ENCODE measurements at regions not wholly inside any gene's neighbourhood (a gene's known extent, or its start where the extent isn't known, plus 50 kb on each side); places are given as distances from the start of the nearest gene placed in this dataset.

GRCh38 chr10:124329362-124329761, 89.4 kb downstream of the OAT start:
- POLR2A ChIA-PET: interaction anchor here (1.6 kb wide), 1 partner anchor 28 kb away, joined by 4 read pairs; no protein-coding TSS in a partner anchor
- Histone ChIP-seq H4K20me1 (ENCODE audit: insufficient read depth, low read length) (no peaks in the 10 kb centered on the region), H3K4me2 (ENCODE audit: low read length) (no peak overlapping the region), H3K4me3 (ENCODE audit: low read depth, low read length, poor library complexity, severe bottlenecking) (no peak overlapping the region), H3K27ac (ENCODE audit: low read depth, low read length, poor library complexity, severe bottlenecking) (no peak overlapping the region), H3K36me3 (ENCODE audit: insufficient read depth, low read length) (no peaks in the 10 kb centered on the region), H3K79me2 (ENCODE audit: insufficient read depth, low read depth, low read length) (no peaks in the 10 kb centered on the region), H3K9me3 (ENCODE audit: low read length) (0 out of 2 replicates have a peak, but pooled peaks cover 6% of the 10 kb centered on the region), H3K4me1 (ENCODE audit: insufficient read depth, low read length, poor library complexity, severe bottlenecking) (no peaks in the 10 kb centered on the region), H2AFZ (ENCODE audit: low read length) (no peak overlapping the region), H3K9me2 (ENCODE audit: insufficient read depth, low read length) (0 out of 2 replicates have a peak, but pooled peaks cover 3% of the 10 kb centered on the region)
- no peak for DNase-seq (ENCODE audit: low spot score)
- CTCF ChIA-PET (ENCODE audit: unreplicated experiment): no interaction called here
- intact Hi-C loops (cut with micrococcal nuclease; ENCODE audit: unreplicated experiment): no loop called here
- TF ChIP-seq CTCF (conservative IDR thresholded peaks at IDR 0.05; ENCODE audit: low read length): no peak
- TF ChIP-seq EZH2phosphoT487 (IDR thresholded peaks at IDR 0.05; ENCODE audit: borderline replicate concordance, low read depth, low read length): no peak
- no TSS peak for BruUV-seq (replicated peaks)

GRCh38 chr10:124328477-124329220, 90.1 kb downstream of the OAT start:
- Histone ChIP-seq H3K4me3 (ENCODE audit: low read depth, low read length, poor library complexity, severe bottlenecking) (no peak overlapping the region), H3K4me2 (ENCODE audit: low read length) (no peak overlapping the region), H3K4me1 (ENCODE audit: insufficient read depth, low read length, poor library complexity, severe bottlenecking) (no peaks in the 10 kb centered on the region), H4K20me1 (ENCODE audit: insufficient read depth, low read length) (no peaks in the 10 kb centered on the region), H3K79me2 (ENCODE audit: insufficient read depth, low read depth, low read length) (no peaks in the 10 kb centered on the region), H3K27ac (ENCODE audit: low read depth, low read length, poor library complexity, severe bottlenecking) (no peak overlapping the region), H3K36me3 (ENCODE audit: insufficient read depth, low read length) (no peaks in the 10 kb centered on the region), H3K9me3 (ENCODE audit: low read length) (0 out of 2 replicates have a peak, but pooled peaks cover 6% of the 10 kb centered on the region), H2AFZ (ENCODE audit: low read length) (no peak overlapping the region), H3K9me2 (ENCODE audit: insufficient read depth, low read length) (0 out of 2 replicates have a peak, but pooled peaks cover 2% of the 10 kb centered on the region)
- BruUV-seq (replicated peaks): no TSS peak
- no peak for DNase-seq (ENCODE audit: low spot score)
- TF ChIP-seq CTCF (conservative IDR thresholded peaks at IDR 0.05; ENCODE audit: low read length): no peak
- TF ChIP-seq EZH2phosphoT487 (IDR thresholded peaks at IDR 0.05; ENCODE audit: borderline replicate concordance, low read depth, low read length): no peak
- POLR2A ChIA-PET: no interaction called here
- CTCF ChIA-PET (ENCODE audit: unreplicated experiment): no interaction called here
- intact Hi-C loops (cut with micrococcal nuclease; ENCODE audit: unreplicated experiment): no loop called here

GRCh38 chr10:124325998-124326636, 92.6 kb downstream of the OAT start:
- H3K4me1 ChIP-seq (ENCODE audit: insufficient read depth, low read length, poor library complexity, severe bottlenecking): no peaks in the 10 kb centered on the region
- H3K9me3 ChIP-seq (ENCODE audit: low read length): no peaks in the 10 kb centered on the region
- CTCF ChIA-PET (ENCODE audit: unreplicated experiment): no interaction called here
- no peaks in the 10 kb centered on the region for H3K79me2 ChIP-seq (ENCODE audit: insufficient read depth, low read depth, low read length)
- POLR2A ChIA-PET: no interaction called here
- H3K27ac ChIP-seq (ENCODE audit: low read depth, low read length, poor library complexity, severe bottlenecking): no peak overlapping the region
- no TSS peak for BruUV-seq (replicated peaks)
- no peak overlapping the region for H3K4me3 ChIP-seq (ENCODE audit: low read depth, low read length, poor library complexity, severe bottlenecking)
- intact Hi-C loops (cut with micrococcal nuclease; ENCODE audit: unreplicated experiment): no loop called here
- no peak for TF ChIP-seq CTCF (conservative IDR thresholded peaks at IDR 0.05; ENCODE audit: low read length)
- TF ChIP-seq EZH2phosphoT487 (IDR thresholded peaks at IDR 0.05; ENCODE audit: borderline replicate concordance, low read depth, low read length): no peak
- no peaks in the 10 kb centered on the region for H4K20me1 ChIP-seq (ENCODE audit: insufficient read depth, low read length)
- H3K9me2 ChIP-seq (ENCODE audit: insufficient read depth, low read length): no peaks in the 10 kb centered on the region
- no peak overlapping the region for H2AFZ ChIP-seq (ENCODE audit: low read length)
- H3K36me3 ChIP-seq (ENCODE audit: insufficient read depth, low read length): no peaks in the 10 kb centered on the region
- no peak overlapping the region for H3K4me2 ChIP-seq (ENCODE audit: low read length)
- no peak for DNase-seq (ENCODE audit: low spot score)
